Neural crest cell (in vitro differentiated cells): ENCODE measurements at regions not wholly inside any gene's neighbourhood (a gene's known extent, or its start where the extent isn't known, plus 50 kb on each side); places are given as distances from the start of the nearest gene placed in this dataset.

Experiments
- DNase-seq: peaks from one replicate; pipeline ENCODE4 v3.0.0; 2021; ENCODE audit warnings: low read depth, mixed read lengths, low spot score
- H3K27ac Mint-ChIP-seq: one replicate; pipeline ENCODE4 v1.8.0; 2021; ENCODE audit warnings: mild to moderate bottlenecking, mixed read lengths; ENCODE audit not compliant: unreplicated experiment
- H3K27me3 Mint-ChIP-seq: 2 replicates; pipeline ENCODE4 v1.8.0; 2021; ENCODE audit warnings: low read depth, mild to moderate bottlenecking, mixed read lengths
- H3K36me3 Mint-ChIP-seq: 2 replicates; pipeline ENCODE4 v1.8.0; 2021; ENCODE audit warnings: low read depth, mild to moderate bottlenecking, mixed read lengths
- H3K4me1 Mint-ChIP-seq: 2 replicates; pipeline ENCODE4 v1.8.0; 2021; ENCODE audit warnings: mixed read lengths
- H3K4me3 Mint-ChIP-seq: one replicate; pipeline ENCODE4 v1.8.0; 2021; ENCODE audit warnings: mild to moderate bottlenecking, mixed read lengths
- H3K9me3 Mint-ChIP-seq: 2 replicates; pipeline ENCODE4 v1.8.0; 2021; ENCODE audit warnings: mixed read lengths
- CTCF ChIP-seq: fragments of 200-600 bp; sonication (generic); conservative IDR thresholded peaks from 2 replicates; pipeline ENCODE4 v1.5.0; 2021; ENCODE audit warnings: antibody characterized with exemption, mild to moderate bottlenecking

GRCh38 chr11:39190751-39191150 is 2268.7 kb downstream of the LRRC4C start:
- TF ChIP-seq CTCF = no peak
- no peaks in the 10 kb centered on the region for H3K27me3 Mint-ChIP-seq
- H3K4me1 Mint-ChIP-seq = no peaks in the 10 kb centered on the region
- H3K9me3 Mint-ChIP-seq = peaks cover 8% of the 10 kb centered on the region
- no peak overlapping the region for H3K27ac Mint-ChIP-seq
- DNase-seq = no peak
- H3K36me3 Mint-ChIP-seq = no peaks in the 10 kb centered on the region
- H3K4me3 Mint-ChIP-seq = no peak overlapping the region

GRCh38 chr11:39177678-39178077 is 2281.8 kb downstream of the LRRC4C start:
- no peaks in the 10 kb centered on the region for H3K27me3 Mint-ChIP-seq
- no peak for DNase-seq
- H3K36me3 Mint-ChIP-seq = no peaks in the 10 kb centered on the region
- no peaks in the 10 kb centered on the region for H3K9me3 Mint-ChIP-seq
- TF ChIP-seq CTCF = no peak
- no peak overlapping the region for H3K27ac Mint-ChIP-seq
- no peak overlapping the region for H3K4me3 Mint-ChIP-seq
- no peaks in the 10 kb centered on the region for H3K4me1 Mint-ChIP-seq

- no peak for TF ChIP-seq CTCF
- Mint-ChIP-seq H3K9me3 (no peaks in the 10 kb centered on the region), H3K27ac (no peak overlapping the region), H3K4me3 (no peak overlapping the region), H3K36me3 (no peaks in the 10 kb centered on the region), H3K4me1 (no peaks in the 10 kb centered on the region), H3K27me3 (no peaks in the 10 kb centered on the region)
- no peak for DNase-seq
These were observed 2284.5 kb downstream of the LRRC4C start for GRCh38 chr11:39174965-39175364.

- TF ChIP-seq CTCF = no peak
- H3K36me3 Mint-ChIP-seq = no peaks in the 10 kb centered on the region
- H3K9me3 Mint-ChIP-seq = no peaks in the 10 kb centered on the region
- H3K4me1 Mint-ChIP-seq = no peaks in the 10 kb centered on the region
- H3K27ac Mint-ChIP-seq = no peak overlapping the region
- H3K27me3 Mint-ChIP-seq = no peaks in the 10 kb centered on the region
- no peak overlapping the region for H3K4me3 Mint-ChIP-seq
- DNase-seq = no peak
These were observed 2285.3 kb downstream of the LRRC4C start for GRCh38 chr11:39174196-39174595.

- H3K27me3 Mint-ChIP-seq = no peaks in the 10 kb centered on the region
- H3K4me1 Mint-ChIP-seq = no peaks in the 10 kb centered on the region
- H3K4me3 Mint-ChIP-seq = no peak overlapping the region
- TF ChIP-seq CTCF = no peak
- DNase-seq = no peak
- no peaks in the 10 kb centered on the region for H3K9me3 Mint-ChIP-seq
- H3K27ac Mint-ChIP-seq = no peak overlapping the region
- H3K36me3 Mint-ChIP-seq = no peaks in the 10 kb centered on the region
These were observed 2294.4 kb downstream of the LRRC4C start for GRCh38 chr11:39165021-39165420.

GRCh38 chr11:39149214-39149613 is 2310.2 kb downstream of the LRRC4C start:
- no peaks in the 10 kb centered on the region for H3K36me3 Mint-ChIP-seq
- TF ChIP-seq CTCF = no peak
- no peaks in the 10 kb centered on the region for H3K27me3 Mint-ChIP-seq
- H3K27ac Mint-ChIP-seq = no peak overlapping the region
- no peak overlapping the region for H3K4me3 Mint-ChIP-seq
- peaks cover 2% of the 10 kb centered on the region for H3K9me3 Mint-ChIP-seq
- DNase-seq = no peak
- no peaks in the 10 kb centered on the region for H3K4me1 Mint-ChIP-seq
